Activated CD4-positive, alpha-beta T cell treated with anti-CD3 and anti-CD28 coated beads, Interleukin-10, Interleukin-2, amounts not matched to agents 100 ng/mL and 50 ng/mL, durations not matched to agents 16 hours and 8 hours (primary cell): ENCODE measurements at regions not wholly inside any gene's neighbourhood (a gene's known extent, or its start where the extent isn't known, plus 50 kb on each side); places are given as distances from the start of the nearest gene placed in this dataset.
"Not testable (repeated sequence)": the region's sequence is repeated elsewhere in the genome, so short reads cannot be mapped to it uniquely, and the experiment has no call there.

Experiments
- DNase-seq: peaks from one replicate; pipeline ENCODE4 v3.0.0-alpha.2; 2020

- DNase-seq, result not testable (repeated sequence)
Measured at GRCh38 chr7:119968411-119968810, 304.6 kb upstream of the KCND2 start.

GRCh38 chr7:119969054-119969453 is 303.9 kb upstream of the KCND2 start:
- DNase-seq, result no peak

GRCh38 chr7:119969763-119970162 is 303.2 kb upstream of the KCND2 start:
- no peak for DNase-seq

GRCh38 chr7:119974972-119975371 is 298.0 kb upstream of the KCND2 start:
- DNase-seq, result no peak

- no peak for DNase-seq
Measured at GRCh38 chr7:119982884-119983283, 290.1 kb upstream of the KCND2 start.

GRCh38 chr7:119983468-119983867 is 289.5 kb upstream of the KCND2 start:
- DNase-seq, result no peak

- no peak for DNase-seq
Measured at GRCh38 chr7:119984247-119984646, 288.7 kb upstream of the KCND2 start.

GRCh38 chr7:119988401-119988800 is 284.6 kb upstream of the KCND2 start:
- DNase-seq, result no peak

- no peak for DNase-seq
Measured at GRCh38 chr7:119994928-119995327, 278.0 kb upstream of the KCND2 start.

- DNase-seq, result no peak
Measured at GRCh38 chr7:119996634-119997033, 276.3 kb upstream of the KCND2 start.

GRCh38 chr7:119999738-120000475 is 273.1 kb upstream of the KCND2 start:
- DNase-seq, result no peak

- DNase-seq, result no peak
Measured at GRCh38 chr7:120005720-120006119, 267.3 kb upstream of the KCND2 start.

GRCh38 chr7:120014301-120014700 is 258.7 kb upstream of the KCND2 start:
- DNase-seq, result not testable (repeated sequence)

GRCh38 chr7:120014925-120015465 is 258.0 kb upstream of the KCND2 start:
- DNase-seq, result no peak

GRCh38 chr7:120021085-120021484 is 251.9 kb upstream of the KCND2 start:
- DNase-seq, result no peak

GRCh38 chr7:120023494-120024167 is 249.3 kb upstream of the KCND2 start:
- no peak for DNase-seq

GRCh38 chr7:120028636-120029035 is 244.3 kb upstream of the KCND2 start:
- DNase-seq, result no peak

GRCh38 chr7:120030876-120031275 is 242.1 kb upstream of the KCND2 start:
- no peak for DNase-seq

GRCh38 chr7:120033114-120033513 is 239.9 kb upstream of the KCND2 start:
- no peak for DNase-seq

GRCh38 chr7:120039138-120039537 is 233.8 kb upstream of the KCND2 start:
- DNase-seq, result no peak

GRCh38 chr7:120041798-120042197 is 231.2 kb upstream of the KCND2 start:
- no peak for DNase-seq

GRCh38 chr7:120043250-120043649 is 229.7 kb upstream of the KCND2 start:
- DNase-seq, result no peak

GRCh38 chr7:120052884-120053382 is 220.0 kb upstream of the KCND2 start:
- no peak for DNase-seq

- no peak for DNase-seq
Measured at GRCh38 chr7:120053390-120053961, 219.5 kb upstream of the KCND2 start.
